Calu3 (cell line): ENCODE measurements at regions not wholly inside any gene's neighbourhood (a gene's known extent, or its start where the extent isn't known, plus 50 kb on each side); places are given as distances from the start of the nearest gene placed in this dataset.

Experiments used
- BruUV-seq: library from RNA; stranded (reverse); fragments of 400-500 nt; replicated peaks from 2 replicates; lab custom pipeline; 2021; lab: Mats Ljungman, UMichigan
- CTCF ChIA-PET: fragments of 300-600 bp; sonication (Branson Sonifier 250); formaldehyde crosslinking; loops from one replicate; lab custom pipeline; 2022; ENCODE audit warnings: antibody characterized with exemption; lab: Charles Lee
- DNase-seq: peaks from one replicate; pipeline ENCODE4 v3.0.0; 2022
- H3K27ac Mint-ChIP-seq: one replicate; pipeline ENCODE4 v1.8.0; 2022; ENCODE audit warnings: mixed read lengths; ENCODE audit not compliant: unreplicated experiment
- H3K27me3 Mint-ChIP-seq: one replicate; pipeline ENCODE4 v1.8.0; 2022; ENCODE audit warnings: mixed read lengths; ENCODE audit not compliant: unreplicated experiment
- H3K36me3 Mint-ChIP-seq: one replicate; pipeline ENCODE4 v1.8.0; 2022; ENCODE audit warnings: mild to moderate bottlenecking, moderate library complexity, mixed read lengths; ENCODE audit not compliant: insufficient read depth, unreplicated experiment
- H3K4me1 Mint-ChIP-seq: one replicate; pipeline ENCODE4 v1.8.0; 2022; ENCODE audit warnings: mild to moderate bottlenecking, low read depth, mixed read lengths; ENCODE audit not compliant: unreplicated experiment
- H3K4me3 Mint-ChIP-seq: one replicate; pipeline ENCODE4 v1.8.0; 2022; ENCODE audit warnings: mild to moderate bottlenecking, low read depth, moderate library complexity, mixed read lengths; ENCODE audit not compliant: unreplicated experiment
- H3K9me3 Mint-ChIP-seq: one replicate; pipeline ENCODE4 v1.8.0; 2022; ENCODE audit warnings: low read depth, mixed read lengths; ENCODE audit not compliant: unreplicated experiment
- CTCF ChIP-seq: fragments of 200-600 bp; IDR thresholded peaks from one replicate; pipeline ENCODE4 v1.8.0; 2022; ENCODE audit warnings: antibody characterized with exemption; ENCODE audit not compliant: unreplicated experiment
- intact Hi-C: fragments of 100-400 bp; cut with micrococcal nuclease; formaldehyde crosslinking; loops from one replicate; pipeline ENCODE4 v1.10.0; 2022; ENCODE audit not compliant: unreplicated experiment

DNA sequence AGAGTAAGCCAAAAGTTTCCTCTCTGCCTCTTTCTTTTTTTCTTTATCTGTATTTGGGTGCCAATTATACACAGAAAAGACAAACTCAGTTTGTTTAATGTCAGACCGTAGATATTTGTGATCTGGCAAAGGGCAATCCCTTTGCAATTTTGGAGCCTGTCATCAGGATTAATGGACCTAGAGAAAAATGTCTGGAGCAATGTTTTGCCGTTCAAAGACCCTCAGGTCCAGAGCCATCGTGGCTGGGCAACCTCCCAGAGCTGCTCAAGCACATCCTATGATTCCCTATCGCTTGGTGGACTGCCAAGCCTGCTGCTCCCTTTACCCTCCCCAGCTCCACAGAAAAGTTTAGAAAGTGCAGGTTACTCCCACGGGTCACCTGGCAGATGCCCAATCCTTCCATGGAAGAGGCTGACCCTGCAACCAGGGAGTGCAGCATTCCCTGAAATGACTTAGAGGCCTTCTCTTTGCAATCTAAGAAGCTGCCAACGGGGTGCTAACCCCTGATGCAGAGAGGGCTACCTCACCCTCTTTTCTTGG lies 112.5 kb upstream of the NGF start:
- Mint-ChIP-seq H3K9me3 (no peaks in the 10 kb centered on the region), H3K4me3 (no peak overlapping the region), H3K36me3 (no peaks in the 10 kb centered on the region), H3K27me3 (no peaks in the 10 kb centered on the region), H3K27ac (no peak overlapping the region), H3K4me1 (peaks cover 14% of the 10 kb centered on the region)
- BruUV-seq: no TSS peak
- intact Hi-C loops: no loop called here
- CTCF ChIA-PET: no interaction called here
- no peak for DNase-seq
- TF ChIP-seq CTCF: no peak

GRCh38 chr1:115448282-115449044 lies 110.4 kb upstream of the NGF start:
- H3K4me1 Mint-ChIP-seq: peaks cover 14% of the 10 kb centered on the region
- no peaks in the 10 kb centered on the region for H3K27me3 Mint-ChIP-seq
- BruUV-seq: no TSS peak
- intact Hi-C loops: no loop called here
- no peak for TF ChIP-seq CTCF
- no peaks in the 10 kb centered on the region for H3K9me3 Mint-ChIP-seq
- CTCF ChIA-PET: no interaction called here
- H3K27ac Mint-ChIP-seq: no peak overlapping the region
- no peaks in the 10 kb centered on the region for H3K36me3 Mint-ChIP-seq
- DNase-seq: no peak
- no peak overlapping the region for H3K4me3 Mint-ChIP-seq

DNA sequence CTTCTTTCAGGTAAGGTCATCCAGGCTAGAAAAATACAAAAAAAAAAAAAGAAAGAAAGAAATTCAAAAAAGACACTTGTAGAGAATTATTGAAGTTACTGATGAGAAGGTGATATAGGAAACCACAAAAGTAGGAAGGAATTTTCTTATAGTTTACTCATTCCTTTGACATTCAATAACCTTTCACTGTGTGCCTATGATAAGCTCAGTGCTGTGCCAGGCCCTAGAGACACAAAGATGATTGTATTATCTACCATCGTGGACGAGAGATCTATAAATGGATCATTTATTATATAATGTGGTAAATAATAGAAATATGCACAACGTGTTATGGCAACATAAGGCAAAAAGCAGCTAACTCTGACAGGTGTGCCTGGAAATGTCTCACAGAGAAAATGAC lies 109.6 kb upstream of the NGF start:
- BruUV-seq: no TSS peak
- DNase-seq: no peak
- Mint-ChIP-seq H3K27me3 (no peaks in the 10 kb centered on the region), H3K4me1 (peaks cover 14% of the 10 kb centered on the region), H3K36me3 (no peaks in the 10 kb centered on the region), H3K27ac (no peak overlapping the region), H3K4me3 (no peak overlapping the region), H3K9me3 (no peaks in the 10 kb centered on the region)
- CTCF ChIA-PET: no interaction called here
- no peak for TF ChIP-seq CTCF
- intact Hi-C loops: no loop called here

DNA sequence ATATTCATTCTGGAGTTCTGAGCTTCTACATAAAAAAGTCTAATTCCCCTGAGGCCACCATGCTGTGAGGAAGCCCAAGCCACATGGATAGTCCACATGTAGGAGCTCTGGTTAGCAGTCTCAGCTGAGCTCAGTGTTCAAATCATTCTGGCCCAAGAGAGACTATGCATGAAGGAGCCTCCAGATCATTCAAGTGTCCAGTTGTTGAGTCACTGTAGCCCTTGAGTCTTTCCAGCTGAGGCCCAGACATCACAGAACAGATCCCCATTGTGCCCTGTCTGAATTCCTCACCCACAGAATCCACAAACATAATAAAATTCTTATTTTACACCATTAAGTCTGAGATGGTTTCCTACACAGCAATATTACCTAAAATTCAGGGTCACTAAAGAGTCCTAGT lies 107.0 kb upstream of the NGF start:
- Mint-ChIP-seq H3K27me3 (no peaks in the 10 kb centered on the region), H3K27ac (no peak overlapping the region), H3K4me3 (no peak overlapping the region), H3K4me1 (peaks cover 14% of the 10 kb centered on the region), H3K9me3 (no peaks in the 10 kb centered on the region), H3K36me3 (no peaks in the 10 kb centered on the region)
- no TSS peak for BruUV-seq
- intact Hi-C loops: no loop called here
- CTCF ChIA-PET: no interaction called here
- DNase-seq: no peak
- TF ChIP-seq CTCF: no peak
